Bone marrow (tissue), 2 donors: ENCODE measurements at regions not wholly inside any gene's neighbourhood (a gene's known extent, or its start where the extent isn't known, plus 50 kb on each side); places are given as distances from the start of the nearest gene placed in this dataset.

ENCODE experiments used
- DNase-seq, 2 donors: peaks; one replicate each; lab custom pipeline; 2025; lab: John Stamatoyannopoulos, UW

GRCh38 chr11:116255321-116255953 lies 517.4 kb downstream of the BUD13 start:
- no peak for DNase-seq

GRCh38 chr11:116250155-116250554 lies 522.6 kb downstream of the BUD13 start:
- no peak for DNase-seq

GRCh38 chr11:116249561-116249960 lies 523.2 kb downstream of the BUD13 start:
- DNase-seq, result no peak

- DNase-seq, result no peak
These were observed 527.9 kb downstream of the BUD13 start for GRCh38 chr11:116244889-116245288.

GRCh38 chr11:116244439-116244838 lies 528.3 kb downstream of the BUD13 start:
- no peak for DNase-seq

- DNase-seq, result no peak
These were observed 528.8 kb downstream of the BUD13 start for GRCh38 chr11:116243991-116244390.

- DNase-seq, result no peak
These were observed 530.8 kb downstream of the BUD13 start for GRCh38 chr11:116242006-116242405.

GRCh38 chr11:116240710-116241109 lies 532.1 kb downstream of the BUD13 start:
- no peak for DNase-seq

GRCh38 chr11:116239247-116239646 lies 533.5 kb downstream of the BUD13 start:
- DNase-seq, result no peak

- DNase-seq, result no peak
These were observed 537.7 kb downstream of the BUD13 start for GRCh38 chr11:116234989-116235568.

- DNase-seq, result no peak
These were observed 539.2 kb downstream of the BUD13 start for GRCh38 chr11:116233561-116233960.

GRCh38 chr11:116232364-116232828 lies 540.4 kb downstream of the BUD13 start:
- no peak for DNase-seq

GRCh38 chr11:116231543-116231942 lies 541.2 kb downstream of the BUD13 start:
- DNase-seq, result no peak

- DNase-seq, result no peak
These were observed 542.3 kb downstream of the BUD13 start for GRCh38 chr11:116230438-116230837.

- no peak for DNase-seq
These were observed 543.4 kb downstream of the BUD13 start for GRCh38 chr11:116229236-116229970.

GRCh38 chr11:116226731-116227130 lies 546.1 kb downstream of the BUD13 start:
- DNase-seq, result no peak

GRCh38 chr11:116225784-116226585 lies 546.8 kb downstream of the BUD13 start:
- DNase-seq, result no peak

- DNase-seq, result no peak
These were observed 547.6 kb downstream of the BUD13 start for GRCh38 chr11:116225236-116225635.

GRCh38 chr11:116224889-116225200 lies 547.9 kb downstream of the BUD13 start:
- no peak for DNase-seq

GRCh38 chr11:116224154-116224888 lies 548.5 kb downstream of the BUD13 start:
- DNase-seq, result peak in 1 of 2 donors; percentile 9

- no peak for DNase-seq
These were observed 551.4 kb downstream of the BUD13 start for GRCh38 chr11:116221351-116221750.

- no peak for DNase-seq
These were observed 553.6 kb downstream of the BUD13 start for GRCh38 chr11:116219171-116219635.
